GM19452 (cell line): ENCODE measurements at regions not wholly inside any gene's neighbourhood (a gene's known extent, or its start where the extent isn't known, plus 50 kb on each side); places are given as distances from the start of the nearest gene placed in this dataset.
"Not testable (repeated sequence)": the region's sequence is repeated elsewhere in the genome, so short reads cannot be mapped to it uniquely, and the experiment has no call there.

ENCODE experiments used
- ATAC-seq: cut with Tn5 transposase; IDR thresholded peaks from one replicate; pipeline ENCODE4 v1.9.1; 2021; ENCODE audit not compliant: unreplicated experiment

DNA sequence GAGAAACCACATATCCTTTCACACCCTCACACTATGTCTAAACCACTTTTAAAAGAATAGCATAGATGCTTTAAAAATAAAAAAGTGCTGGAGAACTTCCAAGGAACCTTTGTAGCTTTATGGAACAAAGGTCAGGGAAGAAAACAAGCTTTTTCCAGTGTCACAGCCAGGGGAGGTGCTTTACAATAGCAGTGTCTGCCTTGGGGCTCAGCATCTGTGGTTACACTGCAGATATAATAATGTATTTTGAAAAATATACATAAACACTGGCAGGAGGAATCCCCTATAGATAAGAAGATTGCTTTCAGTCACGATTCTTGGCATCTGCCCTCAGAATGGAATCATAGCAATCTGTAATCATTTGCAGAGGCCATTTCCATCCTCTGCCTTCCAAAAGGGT, 362.4 kb upstream of the LRRC3B start:
- no peak for ATAC-seq

GRCh38 chr3:26264708-26265107, 357.9 kb upstream of the LRRC3B start:
- ATAC-seq = no peak

DNA sequence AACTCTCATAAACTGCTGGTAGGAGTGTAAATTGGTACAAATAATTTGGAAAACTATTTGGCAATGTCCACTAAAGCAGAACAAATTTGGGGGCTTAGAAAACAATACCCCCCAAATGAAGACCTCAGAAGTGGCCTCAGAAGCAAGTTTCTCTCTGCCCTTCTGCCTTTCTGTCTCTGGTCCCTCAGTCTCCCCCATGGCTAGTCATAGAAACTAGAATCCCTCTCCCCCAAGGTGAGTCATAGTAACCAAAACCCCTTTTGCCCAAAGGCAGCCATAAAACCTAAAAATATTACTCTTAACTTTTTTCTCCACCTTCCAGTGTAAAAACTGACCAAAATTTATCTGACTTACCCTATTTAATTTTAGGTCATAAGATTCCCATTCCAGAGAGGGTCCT, 350.7 kb upstream of the LRRC3B start:
- no peak for ATAC-seq

DNA sequence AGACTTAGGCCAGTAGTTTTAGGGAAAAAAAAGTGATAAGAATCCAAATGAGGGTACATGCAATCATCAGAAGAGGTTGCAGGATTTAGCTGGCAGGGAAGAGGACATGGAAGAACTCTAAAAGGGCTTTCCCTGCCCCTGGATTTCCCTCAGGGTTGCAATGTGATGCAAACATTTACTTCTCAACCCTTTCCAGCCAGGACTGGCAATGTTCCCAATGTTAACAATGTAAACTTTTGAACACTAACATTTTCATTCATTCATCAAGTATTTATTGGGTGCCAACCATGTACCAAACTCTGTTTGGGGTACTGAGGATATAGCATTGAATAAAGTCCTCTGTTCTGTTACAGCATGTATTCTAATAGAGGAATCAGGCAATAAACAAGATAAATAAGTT, 349.4 kb upstream of the LRRC3B start:
- no peak for ATAC-seq

DNA sequence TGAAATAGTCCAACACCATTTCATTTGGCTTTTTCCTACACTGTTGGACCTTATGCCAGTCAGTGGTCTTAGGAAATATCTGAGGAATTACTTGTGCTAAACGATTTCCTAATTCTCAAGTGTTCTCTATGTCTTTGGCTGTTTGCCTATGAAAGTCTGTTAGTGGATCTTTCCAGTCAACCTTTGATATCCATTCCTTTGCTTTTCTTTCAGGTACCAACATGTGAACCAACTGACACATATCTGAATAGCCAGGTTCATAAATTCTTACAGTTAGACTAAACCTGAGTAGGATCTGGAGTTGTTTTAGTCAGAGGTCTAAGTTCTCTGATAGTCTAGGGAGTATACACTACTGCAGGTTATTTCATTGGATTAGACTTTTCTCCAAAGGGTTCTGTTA, 343.5 kb upstream of the LRRC3B start:
- ATAC-seq = no peak

- ATAC-seq = no peak
These were observed 342.1 kb upstream of the LRRC3B start for GRCh38 chr3:26280517-26280916.

DNA sequence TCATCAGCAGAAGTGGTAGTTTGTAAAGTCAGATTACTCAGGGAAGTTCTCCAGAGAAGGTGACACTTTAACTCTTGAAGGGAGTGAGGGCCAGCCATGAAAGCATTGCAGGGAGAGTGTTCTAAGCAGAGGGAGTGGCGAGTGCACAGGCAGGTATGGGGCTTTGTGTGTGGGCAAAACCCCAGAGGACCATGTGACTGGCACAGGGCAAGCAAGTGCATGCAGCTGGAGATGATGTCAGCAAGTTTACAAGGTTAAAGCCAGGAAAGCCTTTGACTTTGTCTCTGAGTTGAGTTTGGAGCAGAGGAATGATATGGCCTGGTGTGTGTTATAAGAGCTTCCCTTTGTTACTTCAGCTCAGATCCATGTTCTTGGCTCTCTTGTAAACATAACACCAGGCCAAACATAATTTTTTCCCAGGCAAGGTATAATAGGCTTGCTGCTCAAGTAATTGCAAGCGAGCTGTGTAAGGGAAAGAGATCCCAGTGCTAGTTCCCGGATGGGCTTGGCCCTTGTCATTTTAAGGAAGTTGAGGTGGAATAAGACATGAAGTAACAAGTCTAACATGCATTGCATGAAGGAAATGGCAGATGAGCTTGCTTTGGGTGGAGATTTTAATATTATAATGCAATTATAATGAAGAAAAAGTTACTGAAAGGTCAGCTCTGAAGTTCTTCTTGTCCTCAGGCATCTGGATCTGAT, 341.1 kb upstream of the LRRC3B start:
- no peak for ATAC-seq

GRCh38 chr3:26284503-26284902, 338.1 kb upstream of the LRRC3B start:
- ATAC-seq = not testable (repeated sequence)

GRCh38 chr3:26291840-26292239, 330.7 kb upstream of the LRRC3B start:
- no peak for ATAC-seq

DNA sequence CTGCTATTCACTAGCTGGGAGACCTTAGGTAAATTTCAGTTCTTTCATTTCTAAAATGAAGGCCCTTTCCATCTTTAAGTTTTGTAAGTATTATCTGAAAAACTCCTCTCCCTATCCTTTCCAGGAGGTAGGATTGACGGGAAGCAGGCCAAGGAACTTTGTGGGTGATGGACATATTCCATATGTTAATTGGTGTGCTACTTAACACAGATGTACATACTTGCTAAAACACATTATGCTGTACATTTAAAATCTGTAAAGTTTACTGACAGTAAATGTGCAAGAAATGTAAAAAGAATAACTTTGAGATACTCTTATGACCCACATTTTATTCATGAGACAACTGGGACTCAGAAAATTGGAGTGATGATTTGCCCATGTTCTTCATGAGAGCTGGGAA, 329.8 kb upstream of the LRRC3B start:
- ATAC-seq = no peak

- no peak for ATAC-seq
These were observed 329.2 kb upstream of the LRRC3B start for GRCh38 chr3:26293329-26293844.

- ATAC-seq = no peak
These were observed 315.4 kb upstream of the LRRC3B start for GRCh38 chr3:26307192-26307591.

- no peak for ATAC-seq
These were observed 314.8 kb upstream of the LRRC3B start for GRCh38 chr3:26307787-26308186.

DNA sequence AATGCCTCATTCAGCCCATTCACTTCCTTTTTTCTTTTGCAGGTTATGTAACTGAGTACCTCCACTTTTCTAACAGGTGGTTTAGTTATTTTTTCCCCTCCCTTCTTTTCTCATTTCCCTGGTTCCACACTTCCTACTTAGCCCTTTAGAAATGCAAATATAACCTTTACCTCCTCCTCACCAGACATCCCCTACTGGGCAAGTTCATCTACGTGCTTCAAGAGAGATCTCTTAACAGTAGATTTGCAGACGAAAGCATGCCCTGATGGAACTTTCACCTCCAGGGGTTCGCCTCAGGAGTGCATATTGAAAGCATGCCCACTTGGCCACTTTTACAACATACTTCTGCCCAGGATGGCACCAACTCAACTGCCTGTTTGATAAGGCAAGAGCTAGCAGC, 314.1 kb upstream of the LRRC3B start:
- ATAC-seq = no peak

GRCh38 chr3:26309536-26309935, 313.0 kb upstream of the LRRC3B start:
- not testable (repeated sequence) for ATAC-seq

- no peak for ATAC-seq
These were observed 309.8 kb upstream of the LRRC3B start for GRCh38 chr3:26312816-26313215.

- no peak for ATAC-seq
These were observed 306.1 kb upstream of the LRRC3B start for GRCh38 chr3:26316472-26316871.

GRCh38 chr3:26323741-26324140, 298.8 kb upstream of the LRRC3B start:
- not testable (repeated sequence) for ATAC-seq

DNA sequence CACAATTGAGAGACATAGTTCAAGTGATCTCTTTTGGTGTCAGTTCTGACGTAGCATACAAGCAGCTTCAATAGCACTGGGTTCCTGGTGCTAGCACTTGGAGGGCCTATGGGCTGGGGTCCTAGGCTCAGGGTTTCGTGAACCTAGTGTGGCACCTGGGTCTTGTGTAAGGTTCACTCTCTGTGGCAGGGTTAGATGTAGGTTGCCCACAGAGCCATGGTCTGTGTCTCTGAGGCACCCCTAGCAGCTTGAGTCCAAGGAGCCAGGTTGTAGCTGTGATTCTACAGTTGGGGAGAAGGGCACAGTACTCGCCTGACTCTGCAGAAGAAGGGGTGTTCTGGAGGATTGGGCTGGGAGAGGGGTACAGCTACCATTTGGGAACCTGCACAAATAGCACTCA, 282.6 kb upstream of the LRRC3B start:
- ATAC-seq = no peak

DNA sequence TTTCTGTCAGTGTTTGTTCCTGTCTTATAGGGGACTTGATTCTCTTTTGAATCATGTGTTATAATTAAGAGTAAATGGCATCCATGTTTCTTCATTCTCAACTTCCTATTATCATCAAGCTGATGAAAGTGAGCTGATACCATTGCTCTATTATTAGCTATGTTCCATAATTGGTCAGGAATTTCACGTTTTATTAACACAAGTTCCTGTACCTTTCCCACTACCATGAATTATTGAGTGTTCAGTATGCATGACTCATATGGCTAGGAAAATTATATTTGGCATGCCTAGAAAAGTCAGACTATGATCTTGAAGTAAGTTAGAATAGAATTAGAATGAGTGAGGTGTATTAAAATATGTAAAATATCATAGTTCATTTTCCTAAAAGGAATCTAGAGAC, 278.9 kb upstream of the LRRC3B start:
- ATAC-seq = no peak

- ATAC-seq = no peak
These were observed 277.0 kb upstream of the LRRC3B start for GRCh38 chr3:26345613-26346012.

DNA sequence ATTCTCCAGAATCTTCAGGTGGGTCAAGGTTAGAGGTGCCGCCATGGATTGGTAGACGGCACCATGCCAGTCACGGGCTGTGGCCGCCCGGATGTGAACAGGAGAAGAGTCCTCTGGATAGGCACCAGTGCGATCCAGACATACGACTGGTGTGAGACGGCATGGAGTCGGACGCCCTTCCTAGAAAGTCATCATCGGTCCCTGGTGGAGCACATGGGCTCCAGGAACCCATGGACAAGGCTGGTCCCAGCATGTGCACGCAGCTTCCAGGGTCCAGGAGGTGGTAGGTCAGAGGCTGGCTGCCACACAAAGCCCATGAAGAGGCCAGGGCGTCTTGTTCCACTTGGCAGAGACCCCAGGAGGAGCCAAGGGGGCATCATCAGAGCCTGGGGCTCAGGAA, 276.1 kb upstream of the LRRC3B start:
- no peak for ATAC-seq

DNA sequence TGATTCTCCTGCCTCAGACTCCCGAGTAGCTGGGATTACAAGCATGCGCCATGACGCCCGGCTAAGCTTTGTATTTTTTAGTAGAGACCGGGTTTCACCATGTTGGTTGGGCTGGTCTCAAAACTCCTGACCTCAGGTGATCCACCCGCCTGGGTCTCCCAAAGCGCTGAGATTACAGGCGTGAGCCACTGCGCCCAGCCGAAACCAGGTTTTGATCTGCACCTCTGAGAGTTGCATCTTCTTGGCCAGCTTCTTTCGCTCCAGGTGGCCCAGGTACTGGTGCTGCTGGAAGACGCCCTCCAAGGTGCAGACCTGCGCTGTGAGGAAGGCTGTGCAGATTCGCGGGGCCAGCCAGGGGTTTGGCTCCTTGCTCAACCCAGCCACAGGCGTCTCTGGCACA, 275.4 kb upstream of the LRRC3B start:
- no peak for ATAC-seq
